ENCODE measurements at regions not wholly inside any gene's neighbourhood (a gene's known extent, or its start where the extent isn't known, plus 50 kb on each side); places are given as distances from the start of the nearest gene placed in this dataset.

DNA sequence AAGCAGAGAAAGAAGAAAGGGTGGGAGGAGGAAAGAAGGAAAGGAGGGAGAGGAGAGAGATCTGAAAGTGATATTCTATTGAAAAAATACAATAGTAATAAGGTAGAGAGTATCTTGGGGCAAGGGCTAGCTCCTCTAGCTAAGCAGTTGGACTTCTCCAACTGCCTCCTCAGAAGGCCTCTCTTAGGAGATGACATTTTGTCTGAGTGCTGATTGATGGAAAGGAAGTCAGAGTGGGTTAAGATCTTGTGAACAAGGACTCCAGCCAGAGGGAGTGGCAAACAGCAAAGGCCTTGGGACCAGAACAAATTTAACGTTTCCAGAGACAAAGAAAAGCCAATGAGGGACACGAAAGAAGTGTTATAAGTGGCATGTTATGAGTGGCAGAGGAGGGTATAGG is 111.8 kb upstream of the TNFAIP3 start:
- ChIA-PET CTCF (interaction anchor here (1.6 kb wide), 1 partner anchor 112 kb away, joined by 7 read pairs; the partner anchor contains the start of gene TNFAIP3), POLR2A (no interaction called here)
- 56% methylated on average over 2 of the region's 2 CpGs for WGBS (ENCODE audit: insufficient coverage)
- H3K27ac ChIP-seq (ENCODE audit: low read length in 2 of 2) = peak overlapping the region; percentile 70 to 87
- no peaks in the 10 kb centered on the region for H3K9me3 ChIP-seq (ENCODE audit: control extremely low read depth in 1 of 3, control insufficient read depth in 2 of 3, insufficient read depth in 1 of 3, low read length in 2 of 3)
- TF ChIP-seq, protein P1, sequence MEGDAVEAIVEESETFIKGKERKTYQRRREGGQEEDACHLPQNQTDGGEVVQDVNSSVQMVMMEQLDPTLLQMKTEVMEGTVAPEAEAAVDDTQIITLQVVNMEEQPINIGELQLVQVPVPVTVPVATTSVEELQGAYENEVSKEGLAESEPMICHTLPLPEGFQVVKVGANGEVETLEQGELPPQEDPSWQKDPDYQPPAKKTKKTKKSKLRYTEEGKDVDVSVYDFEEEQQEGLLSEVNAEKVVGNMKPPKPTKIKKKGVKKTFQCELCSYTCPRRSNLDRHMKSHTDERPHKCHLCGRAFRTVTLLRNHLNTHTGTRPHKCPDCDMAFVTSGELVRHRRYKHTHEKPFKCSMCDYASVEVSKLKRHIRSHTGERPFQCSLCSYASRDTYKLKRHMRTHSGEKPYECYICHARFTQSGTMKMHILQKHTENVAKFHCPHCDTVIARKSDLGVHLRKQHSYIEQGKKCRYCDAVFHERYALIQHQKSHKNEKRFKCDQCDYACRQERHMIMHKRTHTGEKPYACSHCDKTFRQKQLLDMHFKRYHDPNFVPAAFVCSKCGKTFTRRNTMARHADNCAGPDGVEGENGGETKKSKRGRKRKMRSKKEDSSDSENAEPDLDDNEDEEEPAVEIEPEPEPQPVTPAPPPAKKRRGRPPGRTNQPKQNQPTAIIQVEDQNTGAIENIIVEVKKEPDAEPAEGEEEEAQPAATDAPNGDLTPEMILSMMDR (IDR thresholded peaks at IDR 0.05) = no peak
- TF ChIP-seq EZH2 (IDR thresholded peaks at IDR 0.05; ENCODE audit: borderline replicate concordance, insufficient read depth, low read depth, low read length, poor library complexity, severe bottlenecking) = no peak
- no peaks in the 10 kb centered on the region for H3K27me3 ChIP-seq (replicated peaks in 1 of 4; ENCODE audit: control extremely low read depth in 1 of 4, control insufficient read depth in 3 of 4, insufficient read depth in 4 of 4, low read length in 3 of 4)
- peaks cover 33 to 34% of the 10 kb centered on the region in 2 donors for H3K4me1 ChIP-seq (ENCODE audit: control insufficient read depth in 2 of 2, insufficient read depth in 2 of 2, low read length in 2 of 2)
- H3K4me2 ChIP-seq (replicated peaks; ENCODE audit: low read depth, low read length, poor library complexity, severe bottlenecking) = peak overlapping the region; percentile 59
- no peak overlapping the region for H3K4me3 ChIP-seq (ENCODE audit: control extremely low read depth in 1 of 5, extremely low read depth in 1 of 5, insufficient read depth in 1 of 5, low read depth in 2 of 5, low read length in 4 of 5)
- Mint-ChIP-seq H3K27ac (peak overlapping the region; percentile 53), H3K4me1 (peaks cover 37% of the 10 kb centered on the region), H3K27me3 (no peaks in the 10 kb centered on the region), H3K4me3 (peak overlapping the region; percentile 9), H3K9me3 (ENCODE audit: insufficient read depth) (no peaks in the 10 kb centered on the region)
- intact Hi-C loops (cut with micrococcal nuclease) = no loop called here
- DNase-seq (no peak), ATAC-seq (ENCODE audit: low read depth) (no peak)
- H3K9ac ChIP-seq (ENCODE audit: low read length) = no peak overlapping the region
- H3K79me2 ChIP-seq (ENCODE audit: control insufficient read depth, insufficient read depth, low read length) = no peaks in the 10 kb centered on the region
- peak overlapping the region; percentile 34 for H2AFZ ChIP-seq (ENCODE audit: insufficient read depth, low read depth, low read length, poor library complexity, severe bottlenecking)
- H4K20me1 ChIP-seq (ENCODE audit: control insufficient read depth, insufficient read depth, low read length, poor library complexity, severe bottlenecking) = no peaks in the 10 kb centered on the region
- no peaks in the 10 kb centered on the region for H3K36me3 ChIP-seq (replicated peaks in 1 of 2; ENCODE audit: control extremely low read depth in 1 of 2, control insufficient read depth in 1 of 2, extremely low read depth in 1 of 2, insufficient read depth in 2 of 2, low read length in 1 of 2)

DNA sequence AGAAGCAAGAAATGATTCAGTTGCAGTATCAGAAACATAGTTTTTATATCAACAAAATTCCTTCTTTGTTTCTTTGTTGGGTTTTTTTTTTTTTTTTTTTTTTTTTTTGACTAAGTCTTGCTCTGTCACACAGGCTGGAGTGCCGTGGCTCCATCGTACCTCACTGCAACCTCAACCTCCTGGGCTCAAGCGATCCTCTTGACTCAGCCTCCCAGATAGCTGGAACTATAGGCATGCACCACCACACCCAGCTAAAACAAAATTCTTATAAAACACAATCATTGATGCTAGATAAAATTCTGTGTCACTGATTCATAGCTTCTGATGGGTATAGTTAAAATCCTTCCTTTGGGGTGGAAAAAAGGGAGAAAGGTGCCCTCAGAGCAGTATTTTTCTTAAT is 110.3 kb upstream of the TNFAIP3 start:
- peaks cover 33 to 34% of the 10 kb centered on the region in 2 donors for H3K4me1 ChIP-seq (ENCODE audit: control insufficient read depth in 2 of 2, insufficient read depth in 2 of 2, low read length in 2 of 2)
- no peaks in the 10 kb centered on the region for H3K27me3 ChIP-seq (replicated peaks in 1 of 4; ENCODE audit: control extremely low read depth in 1 of 4, control insufficient read depth in 3 of 4, insufficient read depth in 4 of 4, low read length in 3 of 4)
- 80% methylated on average over 2 of the region's 3 CpGs for WGBS (ENCODE audit: insufficient coverage)
- CTCF ChIA-PET = no interaction called here
- ATAC-seq (ENCODE audit: low read depth) = no peak
- H2AFZ ChIP-seq (ENCODE audit: insufficient read depth, low read depth, low read length, poor library complexity, severe bottlenecking) = no peak overlapping the region
- no peak overlapping the region for H3K9ac ChIP-seq (ENCODE audit: low read length)
- Mint-ChIP-seq H3K4me3 (no peak overlapping the region), H3K9me3 (ENCODE audit: insufficient read depth) (no peaks in the 10 kb centered on the region), H3K27me3 (no peaks in the 10 kb centered on the region), H3K4me1 (peaks cover 34% of the 10 kb centered on the region), H3K27ac (no peak overlapping the region)
- no peak overlapping the region for H3K27ac ChIP-seq (ENCODE audit: low read length in 2 of 2)
- no peak overlapping the region for H3K4me3 ChIP-seq (ENCODE audit: control extremely low read depth in 1 of 5, extremely low read depth in 1 of 5, insufficient read depth in 1 of 5, low read depth in 2 of 5, low read length in 4 of 5)
- H3K4me2 ChIP-seq (replicated peaks; ENCODE audit: low read depth, low read length, poor library complexity, severe bottlenecking) = no peak overlapping the region
- H4K20me1 ChIP-seq (ENCODE audit: control insufficient read depth, insufficient read depth, low read length, poor library complexity, severe bottlenecking) = no peaks in the 10 kb centered on the region
- H3K36me3 ChIP-seq (replicated peaks in 1 of 2; ENCODE audit: control extremely low read depth in 1 of 2, control insufficient read depth in 1 of 2, extremely low read depth in 1 of 2, insufficient read depth in 2 of 2, low read length in 1 of 2) = no peaks in the 10 kb centered on the region
- no peaks in the 10 kb centered on the region for H3K9me3 ChIP-seq (ENCODE audit: control extremely low read depth in 1 of 3, control insufficient read depth in 2 of 3, insufficient read depth in 1 of 3, low read length in 2 of 3)
- DNase-seq = no peak
- TF ChIP-seq, protein P1 (IDR thresholded peaks at IDR 0.05) = no peak
- TF ChIP-seq EZH2 (IDR thresholded peaks at IDR 0.05; ENCODE audit: borderline replicate concordance, insufficient read depth, low read depth, low read length, poor library complexity, severe bottlenecking) = no peak
- H3K79me2 ChIP-seq (ENCODE audit: control insufficient read depth, insufficient read depth, low read length) = no peaks in the 10 kb centered on the region
- intact Hi-C loops (cut with micrococcal nuclease) = no loop called here
- POLR2A ChIA-PET = interaction anchor here (1.4 kb wide), 1 partner anchor 12 kb away, joined by 3 read pairs; no protein-coding TSS in a partner anchor
